ENCODE measurements at regions not wholly inside any gene's neighbourhood (a gene's known extent, or its start where the extent isn't known, plus 50 kb on each side); places are given as distances from the start of the nearest gene placed in this dataset.

DNA sequence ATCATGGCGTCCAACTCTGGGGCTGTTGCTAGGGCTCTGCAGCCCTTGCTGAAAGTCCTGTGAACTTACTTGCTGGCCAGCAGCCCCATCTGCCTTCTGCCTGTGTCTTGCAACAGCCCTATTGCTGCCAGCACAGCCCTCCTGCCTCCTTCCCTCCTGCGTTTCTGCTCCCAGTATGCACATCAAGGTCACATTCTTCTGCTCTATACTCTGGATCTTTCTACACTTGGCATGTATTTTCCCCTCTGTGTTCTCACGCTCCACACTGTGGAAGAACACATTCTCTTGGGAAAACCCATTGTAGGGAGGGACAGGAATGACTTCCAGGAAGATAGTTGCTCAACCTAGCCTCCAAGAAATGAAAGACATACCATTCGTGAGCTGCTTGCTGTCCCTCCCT, 80.9 kb upstream of the PHACTR2 start:
- TF ChIP-seq, protein P1, sequence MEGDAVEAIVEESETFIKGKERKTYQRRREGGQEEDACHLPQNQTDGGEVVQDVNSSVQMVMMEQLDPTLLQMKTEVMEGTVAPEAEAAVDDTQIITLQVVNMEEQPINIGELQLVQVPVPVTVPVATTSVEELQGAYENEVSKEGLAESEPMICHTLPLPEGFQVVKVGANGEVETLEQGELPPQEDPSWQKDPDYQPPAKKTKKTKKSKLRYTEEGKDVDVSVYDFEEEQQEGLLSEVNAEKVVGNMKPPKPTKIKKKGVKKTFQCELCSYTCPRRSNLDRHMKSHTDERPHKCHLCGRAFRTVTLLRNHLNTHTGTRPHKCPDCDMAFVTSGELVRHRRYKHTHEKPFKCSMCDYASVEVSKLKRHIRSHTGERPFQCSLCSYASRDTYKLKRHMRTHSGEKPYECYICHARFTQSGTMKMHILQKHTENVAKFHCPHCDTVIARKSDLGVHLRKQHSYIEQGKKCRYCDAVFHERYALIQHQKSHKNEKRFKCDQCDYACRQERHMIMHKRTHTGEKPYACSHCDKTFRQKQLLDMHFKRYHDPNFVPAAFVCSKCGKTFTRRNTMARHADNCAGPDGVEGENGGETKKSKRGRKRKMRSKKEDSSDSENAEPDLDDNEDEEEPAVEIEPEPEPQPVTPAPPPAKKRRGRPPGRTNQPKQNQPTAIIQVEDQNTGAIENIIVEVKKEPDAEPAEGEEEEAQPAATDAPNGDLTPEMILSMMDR (IDR thresholded peaks at IDR 0.05; ENCODE audit: borderline replicate concordance, insufficient read depth, low read depth, low read length) = no peak
- no peak overlapping the region for H3K4me3 ChIP-seq (ENCODE audit: low read depth, low read length)

DNA sequence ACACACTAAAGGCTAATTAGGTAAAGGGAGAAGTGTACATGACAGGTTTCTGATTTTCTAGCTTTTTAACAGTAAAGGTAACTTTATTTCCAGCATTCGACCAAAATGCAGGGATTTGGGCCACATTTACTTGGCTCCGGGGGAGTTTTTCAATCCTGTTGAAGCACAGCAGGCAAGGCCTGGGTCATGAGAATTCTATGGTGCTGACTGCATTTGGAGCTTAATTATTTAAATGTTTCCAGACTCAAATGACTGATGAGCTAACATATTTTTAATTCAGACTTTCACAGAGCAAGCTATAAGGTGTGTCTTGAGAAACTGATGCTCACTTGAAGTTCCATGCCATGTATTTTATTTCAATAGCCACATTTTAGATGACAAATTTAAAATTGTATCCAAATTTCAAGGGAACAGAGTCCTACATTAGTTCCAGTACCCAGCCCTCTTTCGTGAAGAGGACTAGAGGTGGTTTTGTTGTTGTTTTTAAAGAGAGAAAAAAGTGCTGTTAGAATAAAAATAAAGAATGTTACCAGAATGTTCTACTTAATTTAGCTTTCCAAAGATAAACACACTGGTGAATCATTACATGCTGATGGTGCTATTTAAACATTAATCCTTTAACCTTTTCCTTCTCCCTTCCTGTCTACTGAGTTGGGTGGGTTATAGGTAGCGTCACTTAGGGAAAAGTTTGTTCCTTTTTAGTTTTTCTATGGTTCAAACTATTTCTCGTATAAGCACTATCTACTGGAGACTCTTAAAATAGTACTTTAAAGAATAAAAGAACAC, 82.3 kb upstream of the PHACTR2 start:
- H3K4me3 ChIP-seq (ENCODE audit: low read depth, low read length) = no peak overlapping the region
- TF ChIP-seq, protein P1 (IDR thresholded peaks at IDR 0.05; ENCODE audit: borderline replicate concordance, insufficient read depth, low read depth, low read length) = no peak

DNA sequence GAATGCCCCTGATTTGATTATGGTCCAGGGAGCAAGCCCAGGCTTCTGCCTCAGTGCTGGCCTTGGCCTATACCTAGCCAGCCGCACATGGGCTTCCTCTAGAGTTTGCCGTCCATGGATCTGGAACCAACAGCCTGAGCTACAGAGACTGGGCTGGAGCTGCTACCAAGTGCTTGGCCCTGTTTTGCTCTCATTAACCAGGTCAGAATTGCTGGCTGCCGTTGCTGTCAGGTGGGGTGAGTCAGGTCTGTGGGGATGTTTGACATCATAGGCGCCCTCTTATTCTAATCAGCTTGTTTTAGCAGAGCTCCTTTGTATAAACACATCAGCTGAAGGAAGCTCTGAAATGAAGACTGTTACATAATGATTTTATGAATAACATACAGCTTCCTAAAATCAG, 83.1 kb upstream of the PHACTR2 start:
- TF ChIP-seq, protein P1 (IDR thresholded peaks at IDR 0.05; ENCODE audit: borderline replicate concordance, insufficient read depth, low read depth, low read length) = no peak
- H3K4me3 ChIP-seq (ENCODE audit: low read depth, low read length) = no peak overlapping the region

DNA sequence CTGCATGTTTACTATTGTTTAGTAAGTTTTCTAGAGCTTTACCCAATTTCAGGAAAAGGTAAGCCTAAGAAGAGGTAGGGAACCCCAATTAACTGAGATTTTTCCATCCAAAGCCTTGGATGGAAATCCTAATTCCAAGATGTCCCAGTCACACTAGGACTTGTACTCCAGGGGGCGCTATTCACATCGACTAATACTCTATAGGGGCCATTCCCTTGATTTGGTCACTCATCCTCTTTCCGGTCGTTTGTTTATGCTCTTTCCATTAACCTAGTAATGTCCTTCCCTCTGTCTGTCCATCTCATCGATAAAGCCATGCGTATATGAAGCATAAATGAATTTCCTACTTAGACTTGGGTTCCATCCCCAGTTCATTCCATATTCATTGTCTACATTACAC, 80.8 kb upstream of the FUCA2 start:
- TF ChIP-seq, protein P1 (IDR thresholded peaks at IDR 0.05; ENCODE audit: borderline replicate concordance, insufficient read depth, low read depth, low read length) = no peak

DNA sequence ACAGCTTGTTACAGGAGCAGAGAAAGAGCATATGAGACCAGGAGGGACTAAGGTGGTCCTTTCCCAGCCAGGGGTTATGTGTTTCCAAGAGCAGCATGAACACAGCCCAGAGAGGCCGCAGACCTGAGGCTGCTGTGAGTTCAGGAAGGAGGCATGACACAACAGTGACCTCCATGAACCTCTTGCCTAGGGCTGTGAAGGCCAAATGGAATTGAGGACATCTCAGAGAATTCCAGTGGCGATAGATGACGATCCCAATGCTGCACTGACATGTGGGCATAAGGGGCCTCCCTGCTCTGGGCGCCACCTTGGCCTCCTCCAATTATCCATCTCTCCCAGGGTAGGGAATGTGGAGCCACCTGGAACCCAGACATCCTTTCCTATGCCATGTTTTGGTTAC, 79.9 kb upstream of the FUCA2 start:
- TF ChIP-seq, protein P1 (IDR thresholded peaks at IDR 0.05; ENCODE audit: borderline replicate concordance, insufficient read depth, low read depth, low read length) = no peak
- H3K4me3 ChIP-seq (ENCODE audit: low read depth, low read length) = no peak overlapping the region

More for the DNA sequence above, 80.8 kb upstream of the FUCA2 start:
- H3K4me3 ChIP-seq (ENCODE audit: low read depth, low read length) = no peak overlapping the region

DNA sequence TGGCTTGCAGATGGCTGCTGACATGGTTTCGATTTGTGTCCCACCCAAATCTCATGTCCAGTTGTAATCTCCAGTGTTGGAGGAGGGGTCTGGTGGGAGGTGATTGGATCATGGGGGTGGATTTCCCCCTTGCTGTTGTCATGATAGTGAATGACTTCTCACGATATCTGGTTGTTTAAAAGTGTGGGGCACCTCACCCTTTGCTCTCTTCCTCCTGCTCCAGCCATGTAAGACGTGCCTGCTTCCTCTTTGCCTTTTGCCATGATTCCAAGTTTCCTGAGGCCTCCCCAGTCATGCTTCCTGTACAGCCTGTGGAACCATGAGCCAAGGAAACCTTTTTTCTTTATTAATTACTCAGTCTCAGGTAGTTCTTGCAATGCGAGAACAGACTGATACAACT, 77.6 kb upstream of the FUCA2 start:
- TF ChIP-seq, protein P1 (IDR thresholded peaks at IDR 0.05; ENCODE audit: borderline replicate concordance, insufficient read depth, low read depth, low read length) = no peak
- H3K4me3 ChIP-seq (ENCODE audit: low read depth, low read length) = no peak overlapping the region

DNA sequence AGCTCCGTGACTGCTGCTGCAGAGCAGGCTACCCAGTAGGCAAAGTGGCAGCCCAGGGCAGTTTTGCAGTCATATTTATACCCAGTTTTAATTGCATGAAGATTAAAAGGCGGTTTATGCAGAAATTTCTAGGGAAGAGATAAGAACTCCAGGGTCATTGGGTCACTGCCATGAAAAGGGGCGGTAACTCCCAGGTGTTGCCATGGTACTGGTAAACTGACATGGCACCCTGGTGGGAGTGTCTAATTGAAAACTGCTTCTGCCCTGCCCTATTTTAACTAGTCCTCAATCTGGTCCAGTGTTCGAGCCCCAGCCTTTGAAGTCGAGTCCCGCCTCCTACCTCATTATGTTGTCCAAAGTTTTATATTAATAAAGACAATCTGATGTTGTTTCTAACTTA, 75.0 kb upstream of the FUCA2 start:
- TF ChIP-seq, protein P1 (IDR thresholded peaks at IDR 0.05; ENCODE audit: borderline replicate concordance, insufficient read depth, low read depth, low read length) = no peak
- no peak overlapping the region for H3K4me3 ChIP-seq (ENCODE audit: low read depth, low read length)
